IMR-90 (cell line): ENCODE measurements at regions not wholly inside any gene's neighbourhood (a gene's known extent, or its start where the extent isn't known, plus 50 kb on each side); places are given as distances from the start of the nearest gene placed in this dataset.
A peak's percentile ranks its signal among the peaks of the same experiment; 100 is the strongest.

Experiments used
- ATAC-seq: fragments of 200-7000 bp; cut with Tn5 transposase; 2 replicates; pipeline ENCODE4 v1.9.1; 2020; ENCODE audit warnings: low read depth, mild to moderate bottlenecking, moderate library complexity
- BruUV-seq: library from RNA; stranded (reverse); fragments of 400-500 nt; replicated peaks from 2 replicates; lab custom pipeline; 2021; lab: Mats Ljungman, UMichigan
- CTCF ChIA-PET: fragments of 300-600 bp; formaldehyde crosslinking; extraction: SDS; loops from one replicate; lab custom pipeline; 2021; ENCODE audit warnings: antibody characterized with exemption; lab: Yijun Ruan, JAX
- POLR2A ChIA-PET: fragments of 300-600 bp; sonication (Branson Sonifier 250); formaldehyde crosslinking; loops from one replicate; lab custom pipeline; 2022; ENCODE audit warnings: antibody characterized with exemption; ENCODE audit not compliant: unreplicated experiment; lab: Charles Lee
- DNase-seq: peaks from one replicate; pipeline ENCODE4 v3.0.0; 2013
- H2AFZ ChIP-seq: replicated peaks from 2 replicates; pipeline ENCODE3; 2013; ENCODE audit warnings: low read length, mild to moderate bottlenecking; ENCODE audit not compliant: poor library complexity
- H2AK5ac ChIP-seq: 2 replicates; pipeline ENCODE4 v1.6.1; 2013; ENCODE audit warnings: low read depth, low read length, inconsistent platforms
- H2AK9ac ChIP-seq: replicated peaks from 2 replicates; pipeline ENCODE3; 2013; ENCODE audit warnings: mild to moderate bottlenecking, low read depth, low read length, moderate library complexity; ENCODE audit not compliant: poor library complexity
- H2BK120ac ChIP-seq: 2 replicates; pipeline ENCODE4 v1.6.1; 2013; ENCODE audit warnings: low read depth, low read length, inconsistent platforms
- H2BK15ac ChIP-seq: 3 replicates; pipeline ENCODE4 v1.6.1; 2013; ENCODE audit warnings: low read depth, low read length, inconsistent platforms
- H2BK20ac ChIP-seq: 2 replicates; pipeline ENCODE4 v1.6.1; 2013; ENCODE audit warnings: low read depth, mild to moderate bottlenecking, inconsistent platforms, low read length, moderate library complexity
- H2BK5ac ChIP-seq: 2 replicates; pipeline ENCODE4 v1.6.1; 2013; ENCODE audit warnings: mild to moderate bottlenecking, low read depth, low read length, inconsistent platforms; ENCODE audit not compliant: poor library complexity, severe bottlenecking
- H3K14ac ChIP-seq: replicated peaks from 2 replicates; pipeline ENCODE4 v1.6.1; 2013; ENCODE audit warnings: low read depth, low read length, inconsistent platforms
- H3K18ac ChIP-seq: 2 replicates; pipeline ENCODE4 v1.6.1; 2013; ENCODE audit warnings: low read depth, low read length, control low read depth
- H3K23ac ChIP-seq: 2 replicates; pipeline ENCODE4 v1.6.1; 2013; ENCODE audit warnings: low read depth, low read length, inconsistent platforms
- H3K27ac ChIP-seq: 2 replicates; pipeline ENCODE4 v1.5.1; 2013; ENCODE audit warnings: mild to moderate bottlenecking, control low read depth, low read length; ENCODE audit not compliant: insufficient read depth
- H3K27me3 ChIP-seq: 2 replicates; pipeline ENCODE4 v1.6.1; 2013; ENCODE audit warnings: low read length; ENCODE audit not compliant: control insufficient read depth, insufficient read depth
- H3K36me3 ChIP-seq: 2 replicates; pipeline ENCODE4 v1.6.1; 2013; ENCODE audit warnings: low read length, mixed read lengths; ENCODE audit not compliant: control insufficient read depth, insufficient read depth
- H3K4ac ChIP-seq: 2 replicates; pipeline ENCODE4 v1.6.1; 2013; ENCODE audit warnings: low read depth, low read length, inconsistent platforms
- H3K4me1 ChIP-seq: 2 replicates; pipeline ENCODE4 v1.6.1; 2013; ENCODE audit warnings: low read length, mixed read lengths; ENCODE audit not compliant: control insufficient read depth, insufficient read depth
- H3K4me2 ChIP-seq: 2 replicates; pipeline ENCODE4 v1.6.1; 2013; ENCODE audit warnings: low read depth, mild to moderate bottlenecking, control low read depth, low read length, moderate library complexity
- H3K4me3 ChIP-seq: 2 replicates; pipeline ENCODE4 v1.5.1; 2013; ENCODE audit warnings: low read depth, mild to moderate bottlenecking, control low read depth, low read length, moderate library complexity; ENCODE audit not compliant: insufficient read depth
- H3K56ac ChIP-seq: 2 replicates; pipeline ENCODE4 v1.6.1; 2013; ENCODE audit warnings: low read length, inconsistent platforms; ENCODE audit not compliant: insufficient read depth; ENCODE audit errors: extremely low read depth
- H3K79me1 ChIP-seq, 2 experiments: 2 replicates each; pipeline ENCODE4 v1.6.1; 2013; ENCODE audit warnings: low read length in 2 of 2, inconsistent platforms in 1 of 2, low read depth in 1 of 2
- H3K9ac ChIP-seq: 2 replicates; pipeline ENCODE4 v1.6.1; 2013; ENCODE audit warnings: low read depth, low read length, control low read depth
- H3K9me1 ChIP-seq: 2 replicates; pipeline ENCODE4 v1.6.1; 2013; ENCODE audit warnings: low read length, inconsistent platforms; ENCODE audit not compliant: insufficient read depth
- H3K9me3 ChIP-seq: 2 replicates; pipeline ENCODE4 v1.6.1; 2013; ENCODE audit warnings: low read length; ENCODE audit not compliant: control insufficient read depth, insufficient read depth
- H4K20me1 ChIP-seq: 2 replicates; pipeline ENCODE4 v1.6.1; 2013; ENCODE audit warnings: low read length, inconsistent platforms; ENCODE audit not compliant: insufficient read depth
- H4K5ac ChIP-seq: 2 replicates; pipeline ENCODE4 v1.6.1; 2013; ENCODE audit warnings: mild to moderate bottlenecking, low read depth, low read length, control low read depth
- H4K8ac ChIP-seq, 2 experiments: 2 replicates each; pipeline ENCODE4 v1.6.1; 2013; ENCODE audit warnings: low read depth in 2 of 2, low read length in 2 of 2, control low read depth in 1 of 2, inconsistent platforms in 1 of 2
- H4K91ac ChIP-seq: 2 replicates; pipeline ENCODE4 v1.6.1; 2013; ENCODE audit warnings: low read depth, low read length, inconsistent platforms; ENCODE audit not compliant: insufficient read depth
- BHLHE40 ChIP-seq: fragments of 150-350 bp; IDR thresholded peaks from 2 replicates; pipeline ENCODE4 v1.6.1; 2016; ENCODE audit warnings: mild to moderate bottlenecking, low read depth, low read length
- CEBPB ChIP-seq: IDR thresholded peaks from 2 replicates; pipeline ENCODE4 v1.6.1; 2012; ENCODE audit warnings: low read depth, low read length, improper control_type of control experiment
- CHD1 ChIP-seq: IDR thresholded peaks from 2 replicates; pipeline ENCODE4 v1.6.1; 2012; ENCODE audit warnings: low read depth, low read length, improper control_type of control experiment
- CTCF ChIP-seq: conservative IDR thresholded peaks from 2 replicates; pipeline ENCODE4 v1.5.1; 2012; ENCODE audit warnings: mild to moderate bottlenecking, low read depth, low read length, improper control_type of control experiment
- ELK1 ChIP-seq: fragments of 150-350 bp; IDR thresholded peaks from 2 replicates; pipeline ENCODE4 v1.6.1; 2016; ENCODE audit warnings: low read depth, mild to moderate bottlenecking, low read length, moderate library complexity, borderline replicate concordance
- MAFK ChIP-seq: IDR thresholded peaks from 2 replicates; pipeline ENCODE4 v1.6.1; 2012; ENCODE audit warnings: low read depth, low read length, improper control_type of control experiment
- MAZ ChIP-seq: IDR thresholded peaks from 2 replicates; pipeline ENCODE4 v1.6.1; 2012; ENCODE audit warnings: low read depth, mild to moderate bottlenecking, low read length, improper control_type of control experiment, moderate library complexity, borderline replicate concordance
- MXI1 ChIP-seq: IDR thresholded peaks from 2 replicates; pipeline ENCODE4 v1.6.1; 2012; ENCODE audit warnings: low read depth, mild to moderate bottlenecking, low read length, moderate library complexity, borderline replicate concordance
- NFE2L2 ChIP-seq: fragments of 150-350 bp; IDR thresholded peaks from 2 replicates; pipeline ENCODE4 v1.6.1; 2016; ENCODE audit warnings: low read depth, mild to moderate bottlenecking, low read length
- RAD21 ChIP-seq: IDR thresholded peaks from 2 replicates; pipeline ENCODE4 v1.6.1; 2012; ENCODE audit warnings: low read length, improper control_type of control experiment
- RCOR1 ChIP-seq: IDR thresholded peaks from 2 replicates; pipeline ENCODE4 v1.6.1; 2012; ENCODE audit warnings: mild to moderate bottlenecking, low read length, improper control_type of control experiment; ENCODE audit not compliant: insufficient replicate concordance
- RFX5 ChIP-seq: IDR thresholded peaks from 2 replicates; pipeline ENCODE4 v1.8.0; 2012; ENCODE audit warnings: low read depth, mild to moderate bottlenecking, low read length, moderate library complexity
- SMC3 ChIP-seq: fragments of 150-350 bp; IDR thresholded peaks from 2 replicates; pipeline ENCODE4 v1.6.1; 2016; ENCODE audit warnings: low read depth, mild to moderate bottlenecking, antibody characterized with exemption, low read length, moderate library complexity
- USF2 ChIP-seq: fragments of 150-350 bp; IDR thresholded peaks from 2 replicates; pipeline ENCODE4 v1.6.1; 2017; ENCODE audit warnings: mild to moderate bottlenecking, antibody characterized with exemption, low read length, low read depth
- WGBS, 2 experiments: methylation state at CpG; one replicate each; pipeline versions ENCODE4 v1.1.5 to v1.1.7; 2013; ENCODE audit warnings: missing lambda C conversion rate in 2 of 2; ENCODE audit not compliant: insufficient read length in 1 of 2; ENCODE audit errors: extremely low coverage in 2 of 2; 5-methylcytosine and 5-hydroxymethylcytosine counted together
- dilution Hi-C: fragments of 300-500 bp; cut with HindIII; formaldehyde crosslinking; loops from one replicate; pipeline ENCODE4 v1.14.3; 2018; ENCODE audit warnings: low sequenced_read_pairs; ENCODE audit not compliant: unreplicated experiment
- in situ Hi-C: fragments of 300-500 bp; cut with MboI; formaldehyde crosslinking; loops from 3 replicates; pipeline ENCODE4 v1.14.3; 2019; ENCODE audit warnings: low sequenced_read_pairs, inconsistent platforms, mixed read lengths
- intact Hi-C: fragments of 100-400 bp; cut with micrococcal nuclease; formaldehyde crosslinking; loops from 2 replicates; pipeline ENCODE4 v1.10.0; 2022

GRCh38 chr9:105864248-105864898 lies 170.0 kb downstream of the TMEM38B start:
- no peak overlapping the region for H3K9ac ChIP-seq
- H4K20me1 ChIP-seq, result no peaks in the 10 kb centered on the region
- no peak for TF ChIP-seq ELK1
- TF ChIP-seq CEBPB, result no peak
- TF ChIP-seq RCOR1, result no peak
- TF ChIP-seq SMC3, result no peak
- no peak for TF ChIP-seq MAFK
- no peak for TF ChIP-seq RAD21
- TF ChIP-seq NFE2L2, result no peak
- TF ChIP-seq USF2, result no peak
- no peak for TF ChIP-seq BHLHE40
- no peak for TF ChIP-seq MAZ
- TF ChIP-seq MXI1, result no peak
- no peak for TF ChIP-seq CHD1
- TF ChIP-seq RFX5, result no peak
- no peak for TF ChIP-seq CTCF
- no peak overlapping the region for H2AFZ ChIP-seq
- H3K56ac ChIP-seq, result no peak overlapping the region
- H4K5ac ChIP-seq, result no peak overlapping the region
- H3K18ac ChIP-seq, result no peak overlapping the region
- no peaks in the 10 kb centered on the region for H3K9me3 ChIP-seq
- no peak overlapping the region for H4K8ac ChIP-seq
- no peak overlapping the region for H3K14ac ChIP-seq
- dilution Hi-C loops (no loop called here), in situ Hi-C loops (no loop called here), intact Hi-C loops (no loop called here)
- no peak overlapping the region for H2BK15ac ChIP-seq
- no peaks in the 10 kb centered on the region for H3K79me1 ChIP-seq
- H3K4me2 ChIP-seq, result no peak overlapping the region
- H3K4me1 ChIP-seq, result no peaks in the 10 kb centered on the region
- no peak overlapping the region for H2BK5ac ChIP-seq
- no peak overlapping the region for H4K91ac ChIP-seq
- ChIA-PET CTCF (no interaction called here), POLR2A (no interaction called here)
- no peak overlapping the region for H2AK9ac ChIP-seq
- peak; percentile 2 for DNase-seq
- WGBS, 2 experiments, result no CpG with 5 or more reads among the region's 6 CpGs
- no TSS peak for BruUV-seq
- ATAC-seq, result no peak; the same call in 1 of the 2 replicates
- no peak overlapping the region for H3K23ac ChIP-seq
- H3K4me3 ChIP-seq, result no peak overlapping the region
- no peak overlapping the region for H2AK5ac ChIP-seq
- H3K36me3 ChIP-seq, result no peaks in the 10 kb centered on the region
- no peak overlapping the region for H3K27ac ChIP-seq
- H3K4ac ChIP-seq, result no peak overlapping the region
- no peaks in the 10 kb centered on the region for H3K27me3 ChIP-seq
- no peaks in the 10 kb centered on the region for H3K9me1 ChIP-seq
- no peak overlapping the region for H2BK120ac ChIP-seq
- no peak overlapping the region for H2BK20ac ChIP-seq
